ENCODE measurements at regions not wholly inside any gene's neighbourhood (a gene's known extent, or its start where the extent isn't known, plus 50 kb on each side); places are given as distances from the start of the nearest gene placed in this dataset.

- TF ChIP-seq ZNF462 (CRISPR knock-in tag; IDR thresholded peaks at IDR 0.05) (no peak), CTCF (conservative IDR thresholded peaks at IDR 0.05; ENCODE audit: low read depth in 2 of 2) (no peak)
Observed at GRCh38 chr7:37540917-37541316, 92.3 kb upstream of the ELMO1 start (continued).

GRCh38 chr7:37541810-37542443 lies 93.3 kb upstream of the ELMO1 start:
- Histone ChIP-seq H3K27ac (ENCODE audit: low read depth) (no peak overlapping the region), H3K79me2 (replicated peaks; ENCODE audit: insufficient read depth) (no peaks in the 10 kb centered on the region), H3K27me3 (ENCODE audit: insufficient read depth) (no peaks in the 10 kb centered on the region), H3F3A (replicated peaks; ENCODE audit: low read depth) (no peaks in the 10 kb centered on the region), H3K4me2 (no peak overlapping the region), H3K9me2 (ENCODE audit: insufficient read depth) (peaks cover 10% of the 10 kb centered on the region; the same call in 1 of the 2 replicates), H3K36me3 (ENCODE audit: insufficient read depth) (no peaks in the 10 kb centered on the region), H4K20me1 (replicated peaks; ENCODE audit: insufficient read depth) (no peaks in the 10 kb centered on the region), H3K4me3 (no peak overlapping the region), H3K4me1 (ENCODE audit: insufficient read depth) (no peaks in the 10 kb centered on the region), H2AFZ (no peak overlapping the region)
- Mint-ChIP-seq H3K9me3 (no peaks in the 10 kb centered on the region), H3K27ac (no peak overlapping the region), H3K36me3 (ENCODE audit: low read depth) (no peaks in the 10 kb centered on the region), H3K4me1 (peaks cover 2% of the 10 kb centered on the region; the same call in 2 of the 3 replicates), H3K27me3 (ENCODE audit: insufficient read depth, low read depth, poor library complexity) (no peaks in the 10 kb centered on the region), H3K4me3 (no peak overlapping the region)
- ATAC-seq (no peak), DNase-seq (ENCODE audit: low spot score) (no peak)
- TF ChIP-seq EZH2phosphoT487 (IDR thresholded peaks at IDR 0.05; ENCODE audit: unreplicated experiment) = no peak
- no peak for TF ChIP-seq POLR2AphosphoS5 (IDR thresholded peaks at IDR 0.05; ENCODE audit: low read depth)
- TF ChIP-seq ZNF462 (CRISPR knock-in tag; IDR thresholded peaks at IDR 0.05) = no peak
- no peak for TF ChIP-seq CREB1 (CRISPR knock-in tag; IDR thresholded peaks at IDR 0.05; ENCODE audit: low read depth)
- no peak for TF ChIP-seq ZNF331 (CRISPR knock-in tag; IDR thresholded peaks at IDR 0.05; ENCODE audit: low read depth)
- TF ChIP-seq EZH2 (IDR thresholded peaks at IDR 0.05; ENCODE audit: low read depth, unreplicated experiment) = no peak
